Tibial nerve (tissue), 4 donors: ENCODE measurements at regions not wholly inside any gene's neighbourhood (a gene's known extent, or its start where the extent isn't known, plus 50 kb on each side); places are given as distances from the start of the nearest gene placed in this dataset.

Experiments
- DNase-seq, 2 donors: peaks; one replicate each; pipeline ENCODE4 v3.0.0-alpha.2; 2019; ENCODE audit warnings: low spot score in 2 of 2
- H3K27ac ChIP-seq, 4 donors: fragments of 200-600 bp; sonication (generic) in 3 of 4; one replicate each; pipeline ENCODE4 v1.5.1; 2017 to 2019; ENCODE audit warnings: mild to moderate bottlenecking in 1 of 4
- H3K27me3 ChIP-seq, 2 donors: fragments of 200-600 bp; sonication (generic) in 1 of 2; one replicate each; pipeline versions ENCODE4 v1.5.1 to v1.6.0; 2017 to 2019
- H3K36me3 ChIP-seq, 3 donors: fragments of 200-600 bp; sonication (generic); one replicate each; pipeline ENCODE4 v1.5.1; 2018 to 2019
- H3K4me1 ChIP-seq, 4 donors: fragments of 200-600 bp; sonication (generic) in 3 of 4; one replicate each; pipeline ENCODE4 v1.5.1; 2017 to 2019
- H3K4me3 ChIP-seq, 4 donors: fragments of 200-600 bp; sonication (generic) in 3 of 4; one replicate each; pipeline ENCODE4 v1.5.1; 2017 to 2019; ENCODE audit warnings: mild to moderate bottlenecking in 1 of 4, moderate library complexity in 1 of 4
- H3K9me3 ChIP-seq, 4 donors: fragments of 200-600 bp; sonication (generic) in 3 of 4; one replicate each; pipeline ENCODE4 v1.5.1; 2017 to 2019
- EP300 ChIP-seq, 2 donors: sonication (generic); formaldehyde crosslinking; IDR thresholded peaks; one replicate each; pipeline ENCODE4 v1.6.1; 2017; ENCODE audit warnings: antibody characterized with exemption in 2 of 2, mild to moderate bottlenecking in 1 of 2
- POLR2A ChIP-seq, 2 donors: fragments of 450-650 bp; IDR thresholded peaks; one replicate each; pipeline ENCODE4 v1.6.1; 2017; ENCODE audit warnings: antibody characterized with exemption in 2 of 2, mild to moderate bottlenecking in 2 of 2, moderate library complexity in 2 of 2
- WGBS, 2 donors: methylation state at CpG; one replicate each; pipeline ENCODE4 v1.1.5; 2018; 5-methylcytosine and 5-hydroxymethylcytosine counted together
- TF ChIP-seq, protein P1 (sequence below), 5 experiments: fragments of 200-600 bp in 3 of 5; fragments of 450-650 bp in 2 of 5; sonication (generic) in 3 of 5; IDR thresholded peaks; one replicate each; pipeline ENCODE4 v1.5.1; 2016 to 2019; ENCODE audit warnings: antibody characterized with exemption in 5 of 5, mild to moderate bottlenecking in 3 of 5, moderate library complexity in 2 of 5

DNA sequence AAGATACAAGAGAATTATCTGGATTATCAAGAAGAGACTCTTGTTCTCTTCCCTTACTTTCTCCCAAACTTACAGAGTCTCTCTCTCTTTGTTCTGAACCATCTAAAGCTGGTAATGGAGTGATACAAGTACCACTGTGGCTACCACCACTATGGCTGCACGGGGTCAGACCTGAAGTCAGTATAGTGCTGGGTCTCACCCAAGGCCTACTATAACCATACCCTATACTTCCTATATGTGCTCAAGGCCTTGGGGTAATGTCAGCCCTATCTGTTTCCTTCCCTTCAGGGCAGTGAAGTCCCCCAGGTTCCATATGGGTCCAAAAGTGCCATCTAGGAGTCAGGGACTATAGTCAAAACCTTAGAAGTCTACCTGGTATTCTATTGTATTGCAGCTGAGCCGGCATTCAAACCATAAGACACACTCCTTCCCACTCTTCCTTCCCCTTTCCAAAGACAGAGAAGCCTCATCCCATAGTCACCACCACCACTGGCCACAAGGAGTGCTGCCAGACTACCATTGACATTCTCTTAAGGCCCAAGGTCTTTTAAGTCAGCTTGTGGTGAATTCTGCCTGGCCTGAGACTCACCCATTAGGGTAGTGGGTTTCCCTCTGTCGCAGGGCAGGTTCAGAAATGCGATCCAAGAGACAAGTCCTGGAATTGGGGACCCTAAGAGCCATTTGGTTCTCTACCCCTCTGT, 615.0 kb upstream of the NECTIN3 start:
- WGBS, 2 donors, result 71 to 93% methylated on average over 4 of the region's 4 CpGs
- Histone ChIP-seq H3K36me3 (no peaks in the 10 kb centered on the region), H3K4me1 (no peaks in the 10 kb centered on the region), H3K4me3 (no peak overlapping the region), H3K27ac (no peak overlapping the region), H3K27me3 (no peaks in the 10 kb centered on the region), H3K9me3 (no peaks in the 10 kb centered on the region)
- TF ChIP-seq, protein P1, sequence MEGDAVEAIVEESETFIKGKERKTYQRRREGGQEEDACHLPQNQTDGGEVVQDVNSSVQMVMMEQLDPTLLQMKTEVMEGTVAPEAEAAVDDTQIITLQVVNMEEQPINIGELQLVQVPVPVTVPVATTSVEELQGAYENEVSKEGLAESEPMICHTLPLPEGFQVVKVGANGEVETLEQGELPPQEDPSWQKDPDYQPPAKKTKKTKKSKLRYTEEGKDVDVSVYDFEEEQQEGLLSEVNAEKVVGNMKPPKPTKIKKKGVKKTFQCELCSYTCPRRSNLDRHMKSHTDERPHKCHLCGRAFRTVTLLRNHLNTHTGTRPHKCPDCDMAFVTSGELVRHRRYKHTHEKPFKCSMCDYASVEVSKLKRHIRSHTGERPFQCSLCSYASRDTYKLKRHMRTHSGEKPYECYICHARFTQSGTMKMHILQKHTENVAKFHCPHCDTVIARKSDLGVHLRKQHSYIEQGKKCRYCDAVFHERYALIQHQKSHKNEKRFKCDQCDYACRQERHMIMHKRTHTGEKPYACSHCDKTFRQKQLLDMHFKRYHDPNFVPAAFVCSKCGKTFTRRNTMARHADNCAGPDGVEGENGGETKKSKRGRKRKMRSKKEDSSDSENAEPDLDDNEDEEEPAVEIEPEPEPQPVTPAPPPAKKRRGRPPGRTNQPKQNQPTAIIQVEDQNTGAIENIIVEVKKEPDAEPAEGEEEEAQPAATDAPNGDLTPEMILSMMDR (IDR thresholded peaks at IDR 0.05), result no peak
- no peak for TF ChIP-seq POLR2A (IDR thresholded peaks at IDR 0.05)
- no peak for TF ChIP-seq EP300 (IDR thresholded peaks at IDR 0.05)
- DNase-seq, result no peak

DNA sequence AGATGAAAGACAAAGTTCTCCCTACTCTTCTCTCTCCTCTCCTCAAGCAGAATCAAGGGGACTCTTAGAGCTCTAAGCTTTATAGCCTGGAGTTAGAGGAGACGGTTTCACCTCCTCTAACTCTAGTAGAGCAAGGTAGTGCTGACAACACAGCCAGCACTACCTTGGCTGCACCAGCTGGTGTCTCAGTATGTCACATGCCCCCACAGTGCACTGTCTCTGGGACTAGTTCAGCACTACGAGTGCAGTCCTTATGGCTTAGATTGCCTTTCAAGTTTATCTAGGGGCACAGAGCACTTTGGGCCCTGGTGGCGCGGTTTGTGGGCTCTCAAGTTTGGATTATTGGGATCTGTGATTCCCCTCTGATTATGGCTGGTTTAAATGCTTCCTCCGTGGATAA, 614.1 kb upstream of the NECTIN3 start:
- no peak for DNase-seq
- H3K4me1 ChIP-seq, result no peaks in the 10 kb centered on the region
- no peak overlapping the region for H3K27ac ChIP-seq
- H3K4me3 ChIP-seq, result no peak overlapping the region
- H3K27me3 ChIP-seq, result no peaks in the 10 kb centered on the region
- WGBS, 2 donors, result 58 to 67% methylated on average over 5 of the region's 5 CpGs
- H3K36me3 ChIP-seq, result no peaks in the 10 kb centered on the region
- H3K9me3 ChIP-seq, result no peaks in the 10 kb centered on the region
- TF ChIP-seq, protein P1 (IDR thresholded peaks at IDR 0.05), result no peak
- TF ChIP-seq EP300 (IDR thresholded peaks at IDR 0.05) (no peak), POLR2A (IDR thresholded peaks at IDR 0.05) (no peak)

DNA sequence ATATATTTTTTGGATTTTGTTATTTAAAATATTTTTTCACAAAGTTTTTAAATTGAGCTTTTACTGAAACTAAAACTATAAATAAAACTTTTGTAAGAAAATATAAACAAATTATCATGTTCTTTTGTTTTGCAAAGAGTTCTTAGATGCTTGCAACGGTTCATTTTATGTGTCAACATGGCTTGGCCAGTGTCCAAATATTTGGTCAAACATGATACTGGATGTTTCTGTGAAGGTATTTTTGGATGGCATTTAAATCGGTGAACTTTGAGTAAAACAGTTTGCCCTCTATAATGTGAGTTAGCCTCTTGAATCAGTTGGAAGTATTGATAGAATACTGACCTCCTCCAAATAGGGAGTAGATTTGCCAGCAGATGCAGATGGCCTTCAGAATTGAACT, 612.6 kb upstream of the NECTIN3 start:
- no peaks in the 10 kb centered on the region for H3K4me1 ChIP-seq
- no peak overlapping the region for H3K27ac ChIP-seq
- no peak for DNase-seq
- H3K27me3 ChIP-seq, result no peaks in the 10 kb centered on the region
- H3K36me3 ChIP-seq, result no peaks in the 10 kb centered on the region
- H3K4me3 ChIP-seq, result no peak overlapping the region
- TF ChIP-seq, protein P1 (IDR thresholded peaks at IDR 0.05), result no peak
- TF ChIP-seq EP300 (IDR thresholded peaks at IDR 0.05), result no peak
- TF ChIP-seq POLR2A (IDR thresholded peaks at IDR 0.05), result no peak
- WGBS, 2 donors, result 24 to 35% methylated on average over 2 of the region's 2 CpGs
- H3K9me3 ChIP-seq, result no peaks in the 10 kb centered on the region

DNA sequence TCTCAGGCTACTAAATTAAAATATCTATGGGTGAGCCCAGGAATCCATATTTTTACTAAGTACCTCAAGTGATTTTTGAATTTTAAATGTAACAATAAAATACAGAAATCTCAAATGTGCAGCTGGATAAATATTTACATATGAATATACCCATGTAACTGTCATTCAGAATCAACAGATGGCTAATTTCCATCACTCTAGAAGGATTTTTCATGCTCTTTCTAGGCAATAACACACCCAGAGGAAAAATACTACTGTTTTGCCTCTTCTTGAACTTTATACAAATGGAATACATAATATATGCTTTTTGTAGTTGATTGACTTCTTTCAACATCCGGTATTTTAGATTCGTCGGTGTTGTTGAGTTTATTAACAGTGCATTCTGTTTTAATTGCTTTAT, 601.3 kb upstream of the NECTIN3 start:
- TF ChIP-seq, protein P1 (IDR thresholded peaks at IDR 0.05), result no peak
- no peak for TF ChIP-seq POLR2A (IDR thresholded peaks at IDR 0.05)
- TF ChIP-seq EP300 (IDR thresholded peaks at IDR 0.05), result no peak
- H3K9me3 ChIP-seq, result no peaks in the 10 kb centered on the region
- H3K4me3 ChIP-seq, result no peak overlapping the region
- H3K27me3 ChIP-seq, result no peaks in the 10 kb centered on the region
- no peaks in the 10 kb centered on the region for H3K4me1 ChIP-seq
- 58 to 63% methylated on average over 3 of the region's 3 CpGs for WGBS, 2 donors
- no peaks in the 10 kb centered on the region for H3K36me3 ChIP-seq
- H3K27ac ChIP-seq, result no peak overlapping the region
- DNase-seq, result no peak

DNA sequence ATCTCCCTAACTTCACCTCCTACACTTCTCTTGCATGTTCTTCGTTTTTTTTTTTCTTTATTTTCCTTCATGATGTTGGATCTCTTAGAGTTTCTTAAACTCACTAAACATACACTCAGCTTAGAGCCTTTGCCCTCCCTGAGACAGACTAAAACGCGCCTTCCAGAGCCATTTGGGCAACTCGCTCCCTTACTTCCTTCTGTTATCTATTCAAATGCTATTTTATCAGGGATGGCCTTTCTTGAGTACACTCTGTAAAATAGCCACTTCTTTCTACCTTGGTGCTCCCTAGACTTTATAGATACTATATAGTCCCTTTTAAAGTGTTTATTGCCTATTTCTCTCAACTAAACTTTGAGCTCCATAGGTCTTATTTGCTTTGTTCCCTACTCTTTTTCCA, 598.2 kb upstream of the NECTIN3 start:
- no peak for DNase-seq
- Histone ChIP-seq H3K4me3 (no peak overlapping the region), H3K36me3 (no peaks in the 10 kb centered on the region), H3K4me1 (no peaks in the 10 kb centered on the region), H3K27me3 (no peaks in the 10 kb centered on the region), H3K9me3 (no peaks in the 10 kb centered on the region), H3K27ac (no peak overlapping the region)
- TF ChIP-seq EP300 (IDR thresholded peaks at IDR 0.05), result no peak
- TF ChIP-seq POLR2A (IDR thresholded peaks at IDR 0.05), result no peak
- TF ChIP-seq, protein P1 (IDR thresholded peaks at IDR 0.05), result no peak
- WGBS, 2 donors, result 87 to 91% methylated on average over 4 of the region's 4 CpGs
